ENCODE measurements at regions not wholly inside any gene's neighbourhood (a gene's known extent, or its start where the extent isn't known, plus 50 kb on each side); places are given as distances from the start of the nearest gene placed in this dataset.

- no peak overlapping the region for H4K91ac ChIP-seq (ENCODE audit: low read length)
- DNase-seq = no peak
- no peak overlapping the region for H2BK15ac ChIP-seq (ENCODE audit: low read depth, poor library complexity, severe bottlenecking)
- H2AK5ac ChIP-seq (ENCODE audit: low read length, severe bottlenecking) = no peak overlapping the region
- H3K36me3 ChIP-seq (ENCODE audit: control insufficient read depth in 1 of 2, insufficient read depth in 2 of 2, low read depth in 1 of 2, low read length in 2 of 2) = no peaks in the 10 kb centered on the region
- no peak overlapping the region for H3K4ac ChIP-seq (ENCODE audit: low read depth in 1 of 2, low read length in 2 of 2)
- H2AFZ ChIP-seq (ENCODE audit: low read depth, low read length) = no peak overlapping the region
- no peak overlapping the region for H3K14ac ChIP-seq (ENCODE audit: low read length in 2 of 2)
- H3K79me1 ChIP-seq (replicated peaks; ENCODE audit: low read length, poor library complexity, severe bottlenecking) = no peaks in the 10 kb centered on the region
- H3K27ac ChIP-seq (ENCODE audit: low read length, poor library complexity, severe bottlenecking) = no peak overlapping the region
- no peaks in the 10 kb centered on the region for H3K27me3 ChIP-seq (ENCODE audit: control insufficient read depth in 1 of 2, insufficient read depth in 1 of 2, low read length in 2 of 2)
- H3K23ac ChIP-seq (ENCODE audit: low read length in 2 of 2) = no peak overlapping the region
- no peak overlapping the region for H3K4me2 ChIP-seq (ENCODE audit: low read length, poor library complexity, severe bottlenecking)
- no peak overlapping the region for H2BK120ac ChIP-seq (ENCODE audit: low read depth, low read length)
- WGBS = 100% methylated on average over 1 of the region's 2 CpGs
- no peak overlapping the region for H2BK12ac ChIP-seq (ENCODE audit: low read length in 2 of 2)
- H3K4me1 ChIP-seq (ENCODE audit: control insufficient read depth, insufficient read depth, low read depth, low read length) = no peaks in the 10 kb centered on the region
- H3K9ac ChIP-seq (ENCODE audit: low read length) = no peak overlapping the region
- no peaks in the 10 kb centered on the region for H3K9me3 ChIP-seq (ENCODE audit: control insufficient read depth, low read length)
- H3K4me3 ChIP-seq (ENCODE audit: insufficient read depth in 1 of 2, low read depth in 1 of 2, low read length in 2 of 2) = no peak overlapping the region
- no peak overlapping the region for H3K18ac ChIP-seq (ENCODE audit: low read depth in 1 of 2, low read length in 2 of 2)
- H4K8ac ChIP-seq (ENCODE audit: low read length) = no peak overlapping the region
- no peak overlapping the region for H2BK5ac ChIP-seq (ENCODE audit: low read depth, low read length, poor library complexity, severe bottlenecking)
Measured at GRCh38 chr1:163866564-163866963, 544.8 kb downstream of the NUF2 start.

GRCh38 chr1:163870666-163871065, 548.9 kb downstream of the NUF2 start:
- H3K14ac ChIP-seq (ENCODE audit: low read length in 2 of 2) = no peak overlapping the region
- no peak overlapping the region for H3K27ac ChIP-seq (ENCODE audit: low read length, poor library complexity, severe bottlenecking)
- WGBS = 20% methylated on average over 1 of the region's 2 CpGs
- H3K79me1 ChIP-seq (replicated peaks; ENCODE audit: low read length, poor library complexity, severe bottlenecking) = no peaks in the 10 kb centered on the region
- H3K36me3 ChIP-seq (ENCODE audit: control insufficient read depth in 1 of 2, insufficient read depth in 2 of 2, low read depth in 1 of 2, low read length in 2 of 2) = no peaks in the 10 kb centered on the region
- H3K4me3 ChIP-seq (ENCODE audit: insufficient read depth in 1 of 2, low read depth in 1 of 2, low read length in 2 of 2) = no peak overlapping the region
- H3K23ac ChIP-seq (ENCODE audit: low read length in 2 of 2) = no peak overlapping the region
- no peak overlapping the region for H2AFZ ChIP-seq (ENCODE audit: low read depth, low read length)
- no peak overlapping the region for H2AK5ac ChIP-seq (ENCODE audit: low read length, severe bottlenecking)
- no peak for DNase-seq
- no peak overlapping the region for H2BK15ac ChIP-seq (ENCODE audit: low read depth, poor library complexity, severe bottlenecking)
- H3K9me3 ChIP-seq (ENCODE audit: control insufficient read depth, low read length) = no peaks in the 10 kb centered on the region
- no peak overlapping the region for H3K9ac ChIP-seq (ENCODE audit: low read length)
- H3K27me3 ChIP-seq (ENCODE audit: control insufficient read depth in 1 of 2, insufficient read depth in 1 of 2, low read length in 2 of 2) = no peaks in the 10 kb centered on the region
- no peak overlapping the region for H3K18ac ChIP-seq (ENCODE audit: low read depth in 1 of 2, low read length in 2 of 2)
- no peak overlapping the region for H4K91ac ChIP-seq (ENCODE audit: low read length)
- H2BK5ac ChIP-seq (ENCODE audit: low read depth, low read length, poor library complexity, severe bottlenecking) = no peak overlapping the region
- no peak overlapping the region for H3K4me2 ChIP-seq (ENCODE audit: low read length, poor library complexity, severe bottlenecking)
- H3K4me1 ChIP-seq (ENCODE audit: control insufficient read depth, insufficient read depth, low read depth, low read length) = no peaks in the 10 kb centered on the region
- no peak overlapping the region for H4K8ac ChIP-seq (ENCODE audit: low read length)
- H2BK12ac ChIP-seq (ENCODE audit: low read length in 2 of 2) = no peak overlapping the region
- H2BK120ac ChIP-seq (ENCODE audit: low read depth, low read length) = no peak overlapping the region
- peak overlapping the region in 1 of 2 experiments; percentile 51 for H3K4ac ChIP-seq (ENCODE audit: low read depth in 1 of 2, low read length in 2 of 2)

GRCh38 chr1:163872067-163872466, 550.3 kb downstream of the NUF2 start:
- Histone ChIP-seq H2BK12ac (ENCODE audit: low read length in 2 of 2) (no peak overlapping the region), H3K14ac (ENCODE audit: low read length in 2 of 2) (no peak overlapping the region), H2BK120ac (ENCODE audit: low read depth, low read length) (no peak overlapping the region), H3K36me3 (ENCODE audit: control insufficient read depth in 1 of 2, insufficient read depth in 2 of 2, low read depth in 1 of 2, low read length in 2 of 2) (no peaks in the 10 kb centered on the region), H3K79me1 (replicated peaks; ENCODE audit: low read length, poor library complexity, severe bottlenecking) (no peaks in the 10 kb centered on the region), H3K4me3 (ENCODE audit: insufficient read depth in 1 of 2, low read depth in 1 of 2, low read length in 2 of 2) (no peak overlapping the region), H3K27ac (ENCODE audit: low read length, poor library complexity, severe bottlenecking) (no peak overlapping the region), H2BK15ac (ENCODE audit: low read depth, poor library complexity, severe bottlenecking) (no peak overlapping the region), H3K18ac (ENCODE audit: low read depth in 1 of 2, low read length in 2 of 2) (no peak overlapping the region), H2AFZ (ENCODE audit: low read depth, low read length) (no peak overlapping the region), H3K23ac (ENCODE audit: low read length in 2 of 2) (no peak overlapping the region), H4K8ac (ENCODE audit: low read length) (no peak overlapping the region), H4K91ac (ENCODE audit: low read length) (no peak overlapping the region), H2AK5ac (ENCODE audit: low read length, severe bottlenecking) (no peak overlapping the region), H3K9me3 (ENCODE audit: control insufficient read depth, low read length) (no peaks in the 10 kb centered on the region), H3K4me2 (ENCODE audit: low read length, poor library complexity, severe bottlenecking) (no peak overlapping the region), H3K27me3 (ENCODE audit: control insufficient read depth in 1 of 2, insufficient read depth in 1 of 2, low read length in 2 of 2) (no peaks in the 10 kb centered on the region), H3K4me1 (ENCODE audit: control insufficient read depth, insufficient read depth, low read depth, low read length) (no peaks in the 10 kb centered on the region), H3K4ac (ENCODE audit: low read depth in 1 of 2, low read length in 2 of 2) (no peak overlapping the region), H3K9ac (ENCODE audit: low read length) (no peak overlapping the region), H2BK5ac (ENCODE audit: low read depth, low read length, poor library complexity, severe bottlenecking) (no peak overlapping the region)
- no peak for DNase-seq
- 90% methylated on average over 1 of the region's 4 CpGs for WGBS

GRCh38 chr1:163874070-163874469, 552.3 kb downstream of the NUF2 start:
- Histone ChIP-seq H3K36me3 (ENCODE audit: control insufficient read depth in 1 of 2, insufficient read depth in 2 of 2, low read depth in 1 of 2, low read length in 2 of 2) (no peaks in the 10 kb centered on the region), H3K4ac (ENCODE audit: low read depth in 1 of 2, low read length in 2 of 2) (no peak overlapping the region), H2AK5ac (ENCODE audit: low read length, severe bottlenecking) (no peak overlapping the region), H2BK15ac (ENCODE audit: low read depth, poor library complexity, severe bottlenecking) (no peak overlapping the region), H2BK12ac (ENCODE audit: low read length in 2 of 2) (no peak overlapping the region), H3K9ac (ENCODE audit: low read length) (no peak overlapping the region), H2BK120ac (ENCODE audit: low read depth, low read length) (no peak overlapping the region), H3K4me3 (ENCODE audit: insufficient read depth in 1 of 2, low read depth in 1 of 2, low read length in 2 of 2) (no peak overlapping the region), H3K27ac (ENCODE audit: low read length, poor library complexity, severe bottlenecking) (no peak overlapping the region), H3K79me1 (replicated peaks; ENCODE audit: low read length, poor library complexity, severe bottlenecking) (no peaks in the 10 kb centered on the region), H3K27me3 (ENCODE audit: control insufficient read depth in 1 of 2, insufficient read depth in 1 of 2, low read length in 2 of 2) (no peaks in the 10 kb centered on the region), H3K4me1 (ENCODE audit: control insufficient read depth, insufficient read depth, low read depth, low read length) (no peaks in the 10 kb centered on the region), H2AFZ (ENCODE audit: low read depth, low read length) (no peak overlapping the region), H3K18ac (ENCODE audit: low read depth in 1 of 2, low read length in 2 of 2) (no peak overlapping the region), H2BK5ac (ENCODE audit: low read depth, low read length, poor library complexity, severe bottlenecking) (no peak overlapping the region), H3K9me3 (ENCODE audit: control insufficient read depth, low read length) (no peaks in the 10 kb centered on the region), H3K23ac (ENCODE audit: low read length in 2 of 2) (no peak overlapping the region), H3K14ac (ENCODE audit: low read length in 2 of 2) (no peak overlapping the region), H4K91ac (ENCODE audit: low read length) (no peak overlapping the region), H4K8ac (ENCODE audit: low read length) (no peak overlapping the region), H3K4me2 (ENCODE audit: low read length, poor library complexity, severe bottlenecking) (no peak overlapping the region)
- DNase-seq = no peak
- WGBS = 67% methylated on average over 1 of the region's 1 CpG

Measured in mesenchymal stem cell (in vitro differentiated cells and primary cell).